GM18951 (cell line): ENCODE measurements at regions not wholly inside any gene's neighbourhood (a gene's known extent, or its start where the extent isn't known, plus 50 kb on each side); places are given as distances from the start of the nearest gene placed in this dataset.

Experiments used
- POLR2A ChIP-seq: IDR thresholded peaks from 4 replicates; pipeline ENCODE4 v1.6.1; 2011; ENCODE audit warnings: mild to moderate bottlenecking; ENCODE audit not compliant: insufficient read length, insufficient read depth; ENCODE audit errors: extremely low read depth
- in situ Hi-C: fragments of 300-500 bp; cut with MboI; formaldehyde crosslinking; loops from one replicate; pipeline ENCODE4 v1.12.0; 2022; ENCODE audit warnings: low sequenced_read_pairs, mixed read lengths, inconsistent platforms; ENCODE audit not compliant: unreplicated experiment

DNA sequence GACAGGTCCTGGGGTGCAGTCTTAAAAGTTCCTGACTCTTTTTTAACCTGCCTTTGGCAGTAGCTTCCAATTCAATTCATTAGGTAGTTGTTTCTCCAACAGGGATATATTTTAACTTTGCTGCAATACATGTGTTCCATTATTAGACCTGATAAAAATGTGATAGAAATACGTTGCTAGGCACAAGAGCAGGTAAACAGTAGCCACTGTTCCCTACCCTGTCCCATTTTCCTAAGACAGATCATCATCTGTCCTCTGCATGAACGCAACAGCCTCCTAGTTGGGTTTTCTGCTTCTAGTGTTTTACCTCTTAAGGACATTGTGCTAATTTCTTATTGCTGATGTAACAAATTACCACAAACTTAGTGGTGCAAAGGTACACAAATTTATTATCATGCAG lies 156.8 kb downstream of the SNAPC1 start:
- TF ChIP-seq POLR2A: no peak
- in situ Hi-C loops: loop anchor here (10.0 kb wide), 1 partner anchor 206 kb away; no protein-coding TSS in a partner anchor

DNA sequence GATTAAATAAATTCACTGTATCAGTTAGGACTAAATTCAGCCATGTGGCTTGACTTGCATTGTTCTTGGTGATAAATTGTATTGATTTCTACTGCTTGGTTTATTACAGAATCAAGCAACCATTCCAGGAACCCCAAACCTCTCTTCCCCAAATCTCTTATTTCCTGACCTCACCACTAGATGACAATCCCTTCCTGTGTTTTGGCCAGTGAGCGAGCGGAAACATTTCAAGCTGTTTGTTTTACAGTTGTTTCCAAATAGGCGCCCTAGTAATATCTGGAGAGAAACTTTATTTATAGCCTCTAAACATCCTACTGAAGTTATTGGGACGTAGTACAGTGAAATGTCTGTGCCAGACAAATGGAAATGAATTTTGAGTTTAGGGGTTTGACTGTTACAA lies 161.1 kb downstream of the SNAPC1 start:
- in situ Hi-C loops: no loop called here
- TF ChIP-seq POLR2A: no peak

DNA sequence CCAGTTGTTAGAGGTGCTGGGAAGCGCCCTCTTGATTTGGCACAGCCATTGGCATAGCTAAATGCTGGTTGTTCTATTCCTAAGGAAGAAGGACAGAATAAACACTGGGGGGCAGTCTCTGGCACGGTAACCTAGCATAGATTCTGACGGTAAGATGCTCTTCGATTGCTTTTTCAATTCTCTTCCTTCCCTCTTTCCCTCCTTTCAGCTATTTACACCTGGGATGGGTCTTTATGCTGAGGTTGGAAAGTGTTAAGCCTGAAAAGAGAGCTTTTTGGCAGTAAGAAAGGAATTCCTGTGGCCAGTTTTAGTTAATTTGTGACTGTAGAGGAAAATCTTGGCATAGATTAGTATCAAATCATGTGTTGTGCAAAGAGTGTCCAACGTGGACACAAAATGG lies 162.8 kb downstream of the SNAPC1 start:
- no peak for TF ChIP-seq POLR2A
- in situ Hi-C loops: no loop called here

DNA sequence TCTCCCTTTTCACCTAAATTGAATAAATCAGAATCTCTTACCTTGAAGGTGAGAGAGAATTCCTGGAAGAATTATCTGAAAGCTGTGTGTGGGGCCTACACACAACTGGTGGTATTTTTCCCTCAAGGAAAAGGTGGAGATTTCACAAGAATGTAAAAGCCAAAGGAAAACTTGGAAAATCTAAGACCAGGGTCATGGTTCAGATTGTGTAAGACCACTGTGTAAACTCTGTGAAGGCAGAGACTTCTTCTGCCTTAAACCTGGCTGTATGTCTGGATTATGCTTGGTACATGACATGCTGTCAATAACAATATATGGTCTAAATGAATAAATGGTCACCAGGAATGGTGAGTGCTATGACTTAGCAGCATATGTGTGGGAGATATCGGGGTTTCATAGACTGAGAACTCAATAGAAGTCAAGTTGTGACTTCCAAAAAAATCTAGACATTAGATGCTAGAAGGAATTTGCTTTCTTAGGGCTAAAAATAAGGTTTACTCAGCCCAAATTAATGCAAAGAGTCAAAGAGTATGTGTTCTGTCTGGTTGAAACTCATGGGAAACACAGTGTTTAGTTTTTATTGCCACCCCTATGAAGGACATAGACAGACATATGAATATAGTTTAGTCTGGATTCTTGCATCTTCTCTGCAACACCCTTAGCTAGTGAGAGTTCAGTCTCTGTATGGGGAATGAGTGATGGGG lies 163.7 kb downstream of the SNAPC1 start:
- in situ Hi-C loops: no loop called here
- TF ChIP-seq POLR2A: no peak

DNA sequence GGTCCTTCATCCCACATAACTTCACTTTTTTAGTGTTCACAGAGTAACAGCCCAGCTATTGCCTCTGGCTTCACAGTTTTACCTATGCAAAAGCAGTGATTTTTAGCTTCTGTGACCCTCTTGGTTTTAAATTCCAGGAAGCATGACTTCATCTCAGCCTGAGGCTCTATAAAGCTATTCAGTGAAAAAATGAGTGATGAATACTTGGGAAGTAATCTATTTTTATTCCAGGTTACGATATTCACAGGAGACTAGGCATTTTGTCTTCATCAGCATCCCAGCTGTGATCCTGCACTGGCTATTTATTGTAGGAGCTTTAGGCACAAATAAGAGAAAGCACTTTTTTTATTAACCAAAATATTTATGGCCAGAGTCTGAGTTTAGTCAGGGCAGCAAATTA lies 164.8 kb downstream of the SNAPC1 start:
- TF ChIP-seq POLR2A: no peak
- in situ Hi-C loops: no loop called here

DNA sequence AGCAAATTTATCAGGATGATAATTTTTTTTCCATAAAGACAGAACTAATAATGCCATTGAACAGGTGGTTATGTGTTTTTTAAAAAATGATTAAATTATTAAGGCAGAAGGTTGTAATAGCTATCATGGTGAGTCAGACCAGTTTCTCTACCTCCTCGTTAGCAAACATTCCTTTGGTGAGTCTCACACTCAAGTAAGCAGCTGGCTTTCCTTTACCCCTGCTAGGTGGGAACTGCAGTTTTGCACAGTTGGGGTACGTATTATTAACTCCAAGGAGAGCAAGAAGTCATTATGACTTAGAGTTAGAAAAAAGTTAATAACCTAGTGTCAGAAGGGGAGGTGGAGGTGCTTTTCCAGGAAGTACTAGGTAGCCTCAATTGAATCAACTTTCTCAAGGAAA lies 165.3 kb downstream of the SNAPC1 start:
- TF ChIP-seq POLR2A: no peak
- in situ Hi-C loops: no loop called here

DNA sequence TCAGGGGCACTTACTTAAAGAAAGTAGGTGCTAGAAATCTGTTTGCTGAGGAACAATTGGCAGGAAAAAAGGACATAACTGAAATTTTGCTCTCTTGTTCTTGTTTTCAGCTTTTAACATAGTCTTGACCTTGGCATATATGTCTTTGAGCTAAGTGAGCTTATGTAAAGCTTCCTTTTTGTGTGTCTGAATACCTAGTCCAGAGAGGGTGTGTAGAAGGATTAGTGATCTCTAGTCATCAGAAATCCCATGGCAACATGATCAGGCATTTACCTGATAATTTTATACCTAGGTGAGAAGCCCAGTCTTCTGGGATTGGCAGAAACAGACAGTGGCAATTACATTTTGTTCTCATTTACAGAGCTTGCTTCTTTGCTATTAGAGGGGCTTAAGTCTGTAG lies 166.1 kb downstream of the SNAPC1 start:
- no peak for TF ChIP-seq POLR2A
- in situ Hi-C loops: no loop called here

DNA sequence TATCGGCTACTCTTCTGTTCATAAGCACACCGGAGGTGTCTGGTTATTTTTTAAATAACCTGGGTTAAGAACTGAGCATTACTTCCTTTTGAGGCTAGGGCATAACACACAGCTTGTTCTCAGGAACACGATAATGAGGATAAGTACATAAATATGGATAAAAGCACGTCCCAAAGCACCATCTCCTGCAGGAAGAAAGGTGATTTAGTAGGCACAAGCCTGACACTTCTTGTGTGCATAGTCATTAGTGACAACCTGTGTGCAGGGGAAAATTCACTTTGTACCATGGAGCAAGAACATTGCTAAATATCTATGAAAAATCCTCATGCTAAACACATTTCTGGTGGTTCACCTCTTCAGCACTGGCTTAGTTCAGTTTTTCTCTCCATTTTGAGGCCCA lies 166.5 kb downstream of the SNAPC1 start:
- no peak for TF ChIP-seq POLR2A
- in situ Hi-C loops: no loop called here

DNA sequence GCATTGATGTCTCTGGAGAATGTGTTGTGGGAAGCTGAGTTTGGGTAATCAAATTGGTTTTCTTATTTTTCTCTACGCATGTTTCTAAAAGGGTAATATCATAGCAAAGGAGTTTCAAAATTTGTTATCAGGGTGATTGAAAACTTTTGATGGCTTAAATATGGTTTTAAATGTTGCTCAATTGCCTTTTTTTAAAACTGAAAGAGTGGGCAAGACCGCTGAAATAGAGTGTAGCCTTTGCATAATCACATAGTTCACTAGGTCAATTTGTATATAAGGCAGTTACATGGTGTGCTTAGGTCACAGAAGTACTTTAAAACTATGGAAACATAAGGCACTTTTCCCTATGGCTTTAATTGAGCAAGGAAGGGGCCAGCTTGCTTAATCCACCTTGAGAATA lies 167.4 kb downstream of the SNAPC1 start:
- no peak for TF ChIP-seq POLR2A
- in situ Hi-C loops: no loop called here

DNA sequence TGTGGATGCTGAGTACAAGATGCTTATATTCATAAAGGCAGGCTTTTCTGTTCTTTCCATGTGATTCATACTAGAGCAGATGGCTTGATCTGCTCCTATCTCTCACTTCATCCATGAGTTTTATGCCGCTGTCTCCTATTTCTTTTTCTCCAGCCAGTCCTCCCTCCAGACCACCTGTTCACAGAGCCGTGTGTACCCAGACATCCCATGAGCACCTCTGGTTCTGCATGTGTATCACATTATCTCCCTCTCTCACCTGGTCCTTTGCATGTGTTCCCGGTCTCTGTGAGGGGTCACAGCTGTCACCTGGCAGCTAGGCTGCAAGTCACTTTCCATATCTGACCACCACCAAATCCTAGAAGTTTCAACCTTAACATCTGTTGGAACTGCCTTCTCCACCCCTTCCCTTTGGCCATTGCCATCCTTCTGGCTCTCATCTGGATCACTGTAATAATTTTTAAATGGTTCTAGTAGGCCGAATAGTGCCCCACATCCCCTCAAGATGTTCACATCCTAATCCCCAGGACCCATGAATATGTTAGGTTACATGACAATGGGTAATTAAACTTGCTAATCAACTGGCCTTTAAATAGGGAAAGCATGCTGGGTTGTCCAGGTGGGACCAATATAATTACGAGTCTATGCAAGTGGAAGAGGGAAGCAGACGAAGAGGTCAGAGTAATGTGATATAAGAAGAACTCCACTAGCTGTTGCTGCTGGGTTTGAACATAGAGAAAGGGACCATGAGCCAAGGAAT lies 168.1 kb downstream of the SNAPC1 start:
- in situ Hi-C loops: no loop called here
- no peak for TF ChIP-seq POLR2A

DNA sequence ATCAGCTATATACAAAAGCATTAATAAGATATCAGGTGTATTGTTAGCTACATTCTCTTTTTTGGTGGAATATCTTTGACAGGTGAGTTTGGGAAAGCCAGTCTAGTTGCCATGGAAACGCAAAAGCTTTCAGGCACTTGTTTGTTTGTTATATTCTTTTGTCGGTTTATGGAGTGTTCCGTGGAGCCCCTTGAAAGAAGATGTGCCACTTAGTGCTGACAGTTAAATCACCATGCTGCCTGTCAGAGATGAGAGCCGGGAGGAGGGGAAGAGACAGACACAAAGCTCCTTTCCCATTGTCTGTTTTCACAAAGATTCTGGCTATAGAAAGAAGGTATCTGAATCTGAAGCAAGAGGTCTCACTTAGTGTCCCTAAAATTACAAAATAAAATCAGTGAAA lies 170.8 kb downstream of the SNAPC1 start:
- in situ Hi-C loops: no loop called here
- no peak for TF ChIP-seq POLR2A

DNA sequence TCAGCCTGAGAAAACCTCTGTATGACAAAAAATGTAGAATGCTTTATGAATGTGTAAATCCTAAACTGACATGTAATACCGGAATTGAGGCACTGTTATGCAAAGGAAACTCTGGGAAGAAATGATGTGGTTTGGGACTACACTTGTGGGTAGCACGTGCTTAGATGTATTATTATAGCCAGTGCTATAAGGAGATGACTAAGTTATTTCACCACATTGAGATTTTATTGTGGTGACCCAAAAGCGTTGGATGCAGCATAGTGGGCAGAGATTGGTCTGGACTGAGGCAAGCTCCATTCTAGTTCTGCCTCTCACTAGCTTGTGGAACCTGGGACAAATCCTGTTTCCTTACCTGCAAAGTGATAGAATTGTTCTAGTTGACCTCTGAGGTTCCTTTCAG lies 172.2 kb downstream of the SNAPC1 start:
- no peak for TF ChIP-seq POLR2A
- in situ Hi-C loops: no loop called here

DNA sequence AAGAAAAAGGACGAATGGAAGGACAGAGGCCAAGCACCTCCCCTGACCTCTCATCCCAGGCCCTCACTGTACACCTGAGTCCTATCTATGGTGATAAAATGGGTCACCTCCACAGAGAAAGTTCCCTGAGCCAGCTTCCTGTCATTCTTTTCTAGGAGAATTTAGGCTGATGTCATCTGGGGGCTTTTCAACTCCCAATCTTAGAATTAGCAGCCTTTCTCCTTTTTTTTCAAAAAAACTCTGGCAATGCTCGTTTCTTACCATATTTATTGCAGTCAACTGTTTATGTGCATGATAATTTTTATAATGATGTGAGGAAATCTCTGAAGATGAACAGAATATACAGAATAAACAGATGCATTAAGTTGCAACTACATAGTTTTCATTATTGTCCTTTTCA lies 177.6 kb downstream of the SNAPC1 start:
- in situ Hi-C loops: no loop called here
- no peak for TF ChIP-seq POLR2A
